ENCODE measurements at regions not wholly inside any gene's neighbourhood (a gene's known extent, or its start where the extent isn't known, plus 50 kb on each side); places are given as distances from the start of the nearest gene placed in this dataset.

DNA sequence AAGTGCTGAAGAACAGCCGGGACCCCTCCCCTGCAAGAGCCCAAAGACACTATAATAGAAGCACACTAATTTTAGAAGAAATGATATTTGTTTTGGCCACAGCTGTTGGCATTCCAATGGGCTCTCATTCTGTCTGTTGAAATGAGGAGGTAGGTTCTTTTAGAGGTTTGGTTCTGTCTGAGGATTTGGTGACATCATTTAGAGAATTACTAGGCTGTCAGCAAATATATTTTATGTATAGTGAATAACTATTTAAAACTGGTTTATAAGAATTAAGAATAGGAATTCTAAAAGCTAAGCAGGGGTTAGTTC, 200.7 kb upstream of the SLC38A2 start:
- TF ChIP-seq, protein P1, sequence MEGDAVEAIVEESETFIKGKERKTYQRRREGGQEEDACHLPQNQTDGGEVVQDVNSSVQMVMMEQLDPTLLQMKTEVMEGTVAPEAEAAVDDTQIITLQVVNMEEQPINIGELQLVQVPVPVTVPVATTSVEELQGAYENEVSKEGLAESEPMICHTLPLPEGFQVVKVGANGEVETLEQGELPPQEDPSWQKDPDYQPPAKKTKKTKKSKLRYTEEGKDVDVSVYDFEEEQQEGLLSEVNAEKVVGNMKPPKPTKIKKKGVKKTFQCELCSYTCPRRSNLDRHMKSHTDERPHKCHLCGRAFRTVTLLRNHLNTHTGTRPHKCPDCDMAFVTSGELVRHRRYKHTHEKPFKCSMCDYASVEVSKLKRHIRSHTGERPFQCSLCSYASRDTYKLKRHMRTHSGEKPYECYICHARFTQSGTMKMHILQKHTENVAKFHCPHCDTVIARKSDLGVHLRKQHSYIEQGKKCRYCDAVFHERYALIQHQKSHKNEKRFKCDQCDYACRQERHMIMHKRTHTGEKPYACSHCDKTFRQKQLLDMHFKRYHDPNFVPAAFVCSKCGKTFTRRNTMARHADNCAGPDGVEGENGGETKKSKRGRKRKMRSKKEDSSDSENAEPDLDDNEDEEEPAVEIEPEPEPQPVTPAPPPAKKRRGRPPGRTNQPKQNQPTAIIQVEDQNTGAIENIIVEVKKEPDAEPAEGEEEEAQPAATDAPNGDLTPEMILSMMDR (IDR thresholded peaks at IDR 0.05): no peak
- TF ChIP-seq POLR2A (IDR thresholded peaks at IDR 0.05) (no peak), POLR2AphosphoS5 (IDR thresholded peaks at IDR 0.05; ENCODE audit: insufficient read depth in 1 of 2, low read depth in 1 of 2) (no peak)

All from vagina (tissue), 2 donors.